Panc1 (cell line): ENCODE measurements at regions not wholly inside any gene's neighbourhood (a gene's known extent, or its start where the extent isn't known, plus 50 kb on each side); places are given as distances from the start of the nearest gene placed in this dataset.

ENCODE experiments used
- ATAC-seq: fragments of 200-7000 bp; cut with Tn5 transposase; 2 replicates; pipeline ENCODE4 v1.9.1; 2020; ENCODE audit warnings: mild to moderate bottlenecking, moderate library complexity
- BruUV-seq: library from RNA; stranded (reverse); fragments of 400-500 nt; replicated peaks from 2 replicates; lab custom pipeline; 2021; lab: Mats Ljungman, UMichigan
- CTCF ChIA-PET: fragments of 300-600 bp; sonication (Branson Sonifier 250); formaldehyde crosslinking; loops from one replicate; lab custom pipeline; 2022; ENCODE audit warnings: antibody characterized with exemption; lab: Charles Lee
- POLR2A ChIA-PET: fragments of 300-600 bp; sonication (Branson Sonifier 250); formaldehyde crosslinking; loops from one replicate; lab custom pipeline; 2022; ENCODE audit warnings: antibody characterized with exemption; lab: Charles Lee
- DNase-seq: peaks from one replicate; pipeline ENCODE4 v3.0.0-alpha.2; 2010; ENCODE audit warnings: low read depth, low spot score
- H3K27ac ChIP-seq: 2 replicates; pipeline ENCODE4 v1.5.1; 2011; ENCODE audit warnings: mild to moderate bottlenecking, low read length, inconsistent platforms
- H3K27me3 ChIP-seq: fragments of 200-500 bp; sonication (Bioruptor generic); 2 replicates; pipeline ENCODE4 v1.6.0; 2014; ENCODE audit warnings: low read length, inconsistent platforms; ENCODE audit not compliant: control insufficient read depth, insufficient read depth
- H3K36me3 ChIP-seq: fragments of 200-500 bp; sonication (Bioruptor generic); 2 replicates; pipeline ENCODE4 v1.5.1; 2014; ENCODE audit warnings: inconsistent platforms, mild to moderate bottlenecking, low read length, moderate library complexity; ENCODE audit not compliant: control insufficient read depth, insufficient read depth
- H3K4me1 ChIP-seq: 2 replicates; pipeline ENCODE4 v1.5.1; 2011; ENCODE audit warnings: inconsistent platforms, mild to moderate bottlenecking, low read length, moderate library complexity; ENCODE audit not compliant: control insufficient read depth, insufficient read depth
- H3K4me3 ChIP-seq, 2 experiments: 2 replicates each; pipeline ENCODE4 v1.5.1; 2011 to 2012; ENCODE audit warnings: low read depth in 2 of 2, low read length in 2 of 2, mild to moderate bottlenecking in 2 of 2, inconsistent platforms in 1 of 2, moderate library complexity in 1 of 2
- H3K9me3 ChIP-seq: fragments of 200-500 bp; sonication (Bioruptor generic); 2 replicates; pipeline ENCODE4 v1.5.1; 2014; ENCODE audit warnings: low read depth, mild to moderate bottlenecking, inconsistent platforms, low read length, moderate library complexity; ENCODE audit not compliant: control insufficient read depth, insufficient read depth
- POLR2AphosphoS5 ChIP-seq: IDR thresholded peaks from 2 replicates; pipeline ENCODE4 v1.6.1; 2012; ENCODE audit warnings: mild to moderate bottlenecking, low read depth, low read length, moderate library complexity
- REST ChIP-seq, 2 experiments: IDR thresholded peaks; 2 replicates each; pipeline ENCODE4 v1.6.1; 2011 to 2012; ENCODE audit warnings: low read depth in 2 of 2, control low read depth in 1 of 2, low read length in 1 of 2, mild to moderate bottlenecking in 1 of 2, moderate library complexity in 1 of 2; ENCODE audit not compliant: insufficient read depth in 1 of 2
- SIN3A ChIP-seq: IDR thresholded peaks from 2 replicates; pipeline ENCODE4 v1.6.1; 2012; ENCODE audit warnings: low read depth, mild to moderate bottlenecking, low read length, moderate library complexity, borderline replicate concordance; ENCODE audit not compliant: insufficient read depth
- TCF7L2 ChIP-seq: IDR thresholded peaks from 2 replicates; pipeline ENCODE4 v1.6.1; 2011; ENCODE audit warnings: mild to moderate bottlenecking, low read depth, low read length, inconsistent platforms
- in situ Hi-C: cut with HindIII; loops from 2 replicates; pipeline ENCODE4 v1.10.0; 2016; ENCODE audit warnings: low sequenced_read_pairs, low pct_unique_long_range_greater_than_20kb
- intact Hi-C: fragments of 100-400 bp; cut with micrococcal nuclease; formaldehyde crosslinking; loops from one replicate; pipeline ENCODE4 v1.10.0; 2022; ENCODE audit not compliant: unreplicated experiment
- TF ChIP-seq, protein P1 (sequence below): fragments of 450-650 bp; IDR thresholded peaks from 2 replicates; pipeline ENCODE4 v1.5.1; 2017; ENCODE audit warnings: mild to moderate bottlenecking

- no peak for DNase-seq
- BruUV-seq: no TSS peak
- POLR2A ChIA-PET: interaction anchor here (0.7 kb wide), 1 partner anchor 157 kb away, joined by 3 read pairs; no protein-coding TSS in a partner anchor
- no peaks in the 10 kb centered on the region for H3K9me3 ChIP-seq
- in situ Hi-C loops: no loop called here
- TF ChIP-seq, protein P1, sequence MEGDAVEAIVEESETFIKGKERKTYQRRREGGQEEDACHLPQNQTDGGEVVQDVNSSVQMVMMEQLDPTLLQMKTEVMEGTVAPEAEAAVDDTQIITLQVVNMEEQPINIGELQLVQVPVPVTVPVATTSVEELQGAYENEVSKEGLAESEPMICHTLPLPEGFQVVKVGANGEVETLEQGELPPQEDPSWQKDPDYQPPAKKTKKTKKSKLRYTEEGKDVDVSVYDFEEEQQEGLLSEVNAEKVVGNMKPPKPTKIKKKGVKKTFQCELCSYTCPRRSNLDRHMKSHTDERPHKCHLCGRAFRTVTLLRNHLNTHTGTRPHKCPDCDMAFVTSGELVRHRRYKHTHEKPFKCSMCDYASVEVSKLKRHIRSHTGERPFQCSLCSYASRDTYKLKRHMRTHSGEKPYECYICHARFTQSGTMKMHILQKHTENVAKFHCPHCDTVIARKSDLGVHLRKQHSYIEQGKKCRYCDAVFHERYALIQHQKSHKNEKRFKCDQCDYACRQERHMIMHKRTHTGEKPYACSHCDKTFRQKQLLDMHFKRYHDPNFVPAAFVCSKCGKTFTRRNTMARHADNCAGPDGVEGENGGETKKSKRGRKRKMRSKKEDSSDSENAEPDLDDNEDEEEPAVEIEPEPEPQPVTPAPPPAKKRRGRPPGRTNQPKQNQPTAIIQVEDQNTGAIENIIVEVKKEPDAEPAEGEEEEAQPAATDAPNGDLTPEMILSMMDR: no peak
- TF ChIP-seq TCF7L2 (no peak), REST (IDR thresholded peaks at IDR 0.05; ENCODE audit: insufficient read depth in 1 of 2, low read depth in 2 of 2, low read length in 1 of 2) (no peak)
- H3K4me1 ChIP-seq: no peaks in the 10 kb centered on the region
- ATAC-seq: no peak
- no peak overlapping the region for H3K4me3 ChIP-seq
- CTCF ChIA-PET: interaction anchor here (0.6 kb wide), 1 partner anchor 186 kb away, joined by 6 read pairs; no protein-coding TSS in a partner anchor
- intact Hi-C loops: no loop called here
- H3K27ac ChIP-seq: no peak overlapping the region
- no peaks in the 10 kb centered on the region for H3K36me3 ChIP-seq
- H3K27me3 ChIP-seq: no peaks in the 10 kb centered on the region; the same call in 1 of the 2 replicates
Measured at GRCh38 chr6:169969372-169970099, 218.1 kb downstream of the ERMARD start.

- POLR2A ChIA-PET: interaction anchor here (0.6 to 0.7 kb wide), 2 partner anchors 156 to 643 kb away, joined by 3 to 6 read pairs; no protein-coding TSS in a partner anchor
- CTCF ChIA-PET: interaction anchor here (0.6 kb wide), 1 partner anchor 180 kb away, joined by 3 read pairs; no protein-coding TSS in a partner anchor
- H3K4me3 ChIP-seq: no peak overlapping the region
- in situ Hi-C loops (no loop called here), intact Hi-C loops (no loop called here)
- no TSS peak for BruUV-seq
- H3K27me3 ChIP-seq: no peaks in the 10 kb centered on the region; the same call in 1 of the 2 replicates
- DNase-seq: no peak
- H3K9me3 ChIP-seq: no peaks in the 10 kb centered on the region
- H3K27ac ChIP-seq: no peak overlapping the region
- peak; percentile 44; the same call in 1 of the 2 replicates for ATAC-seq
- H3K4me1 ChIP-seq: no peaks in the 10 kb centered on the region
- H3K36me3 ChIP-seq: no peaks in the 10 kb centered on the region
- TF ChIP-seq SIN3A: no peak
- TF ChIP-seq REST (IDR thresholded peaks at IDR 0.05; ENCODE audit: insufficient read depth in 1 of 2, low read depth in 2 of 2, low read length in 1 of 2): no peak
- no peak for TF ChIP-seq POLR2AphosphoS5
Measured at GRCh38 chr6:169968541-169969270, 217.3 kb downstream of the ERMARD start.
